Neuron (in vitro differentiated cells): ENCODE measurements at regions not wholly inside any gene's neighbourhood (a gene's known extent, or its start where the extent isn't known, plus 50 kb on each side); places are given as distances from the start of the nearest gene placed in this dataset.

Source experiments
- H2AFZ ChIP-seq: one replicate; pipeline ENCODE4 v1.6.1; 2013; ENCODE audit warnings: low read depth, mild to moderate bottlenecking, inconsistent platforms, low read length, moderate library complexity
- H3K27me3 ChIP-seq: one replicate; pipeline ENCODE4 v1.6.1; 2013; ENCODE audit warnings: low read length; ENCODE audit not compliant: insufficient read depth
- H3K36me3 ChIP-seq: one replicate; pipeline ENCODE4 v1.6.1; 2013; ENCODE audit warnings: low read length; ENCODE audit not compliant: insufficient read depth
- H3K4me1 ChIP-seq: one replicate; pipeline ENCODE4 v1.6.1; 2013; ENCODE audit warnings: low read length; ENCODE audit not compliant: insufficient read depth
- H3K4me3 ChIP-seq: 2 replicates; pipeline ENCODE4 v1.5.1; 2013; ENCODE audit warnings: mild to moderate bottlenecking, low read length, moderate library complexity
- H3K9me3 ChIP-seq: one replicate; pipeline ENCODE4 v1.6.1; 2013; ENCODE audit warnings: low read length

DNA sequence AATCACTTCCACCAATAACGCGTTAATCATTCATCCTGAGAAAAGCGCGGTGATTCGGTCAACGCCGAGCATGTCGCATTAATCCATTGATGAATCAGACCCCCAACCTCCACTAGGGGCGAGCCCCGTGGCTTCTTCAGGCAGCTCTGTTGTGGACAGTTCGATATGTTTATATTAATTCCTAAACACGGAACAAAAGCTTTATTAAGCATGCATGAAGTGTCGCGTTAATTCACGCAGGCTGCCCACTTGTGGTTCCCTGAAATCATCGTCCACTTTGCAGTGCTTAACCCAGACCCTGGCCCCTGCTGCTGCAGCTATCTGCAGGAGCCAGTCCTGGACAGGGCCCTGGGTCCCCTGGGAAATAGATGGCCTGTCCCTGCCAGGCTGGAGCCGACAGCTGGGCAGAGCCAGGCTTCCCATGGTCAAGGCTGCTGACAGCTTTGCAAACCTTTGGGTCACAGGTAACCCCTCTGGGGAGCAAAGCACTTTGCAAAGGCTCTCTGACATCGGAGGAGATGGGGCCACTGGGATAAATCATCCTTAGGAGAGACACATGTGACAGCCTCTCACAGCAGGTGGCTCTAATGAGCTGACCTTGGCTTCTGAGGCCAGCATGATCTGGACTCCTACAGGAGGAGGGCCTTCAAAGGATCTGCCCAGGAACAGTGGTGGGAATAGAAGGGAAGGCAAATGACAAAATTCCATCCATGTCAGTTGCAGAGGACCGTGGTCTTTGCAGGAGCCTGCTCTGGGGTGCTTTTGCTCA, 137.0 kb upstream of the AJAP1 start:
- Histone ChIP-seq H3K9me3 (no peaks in the 10 kb centered on the region), H3K4me1 (no peaks in the 10 kb centered on the region), H2AFZ (no peak overlapping the region), H3K36me3 (no peaks in the 10 kb centered on the region), H3K27me3 (no peaks in the 10 kb centered on the region), H3K4me3 (no peak overlapping the region)

DNA sequence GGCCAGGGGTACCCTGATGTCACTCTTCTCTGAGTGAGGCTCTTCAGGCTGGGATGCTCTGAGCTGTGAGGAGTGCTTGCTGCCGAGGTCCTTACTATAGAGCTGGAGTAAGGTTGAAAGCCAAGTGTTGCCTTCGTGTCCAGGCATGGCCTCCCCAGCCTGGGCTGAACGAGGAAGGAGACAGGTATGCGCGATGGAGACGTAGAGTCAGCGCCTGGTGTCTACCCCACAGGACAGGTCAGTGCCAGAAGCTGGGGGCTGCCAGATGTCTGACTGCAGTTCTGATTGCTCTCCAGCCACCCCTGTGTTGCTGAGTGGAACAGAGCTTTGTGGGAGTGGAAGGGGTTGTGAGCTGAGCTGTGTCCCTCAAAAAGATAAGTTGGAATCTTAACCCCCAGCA, 135.8 kb upstream of the AJAP1 start:
- no peaks in the 10 kb centered on the region for H3K4me1 ChIP-seq
- H3K27me3 ChIP-seq: no peaks in the 10 kb centered on the region
- no peaks in the 10 kb centered on the region for H3K9me3 ChIP-seq
- no peaks in the 10 kb centered on the region for H3K36me3 ChIP-seq
- H2AFZ ChIP-seq: no peak overlapping the region
- no peak overlapping the region for H3K4me3 ChIP-seq

DNA sequence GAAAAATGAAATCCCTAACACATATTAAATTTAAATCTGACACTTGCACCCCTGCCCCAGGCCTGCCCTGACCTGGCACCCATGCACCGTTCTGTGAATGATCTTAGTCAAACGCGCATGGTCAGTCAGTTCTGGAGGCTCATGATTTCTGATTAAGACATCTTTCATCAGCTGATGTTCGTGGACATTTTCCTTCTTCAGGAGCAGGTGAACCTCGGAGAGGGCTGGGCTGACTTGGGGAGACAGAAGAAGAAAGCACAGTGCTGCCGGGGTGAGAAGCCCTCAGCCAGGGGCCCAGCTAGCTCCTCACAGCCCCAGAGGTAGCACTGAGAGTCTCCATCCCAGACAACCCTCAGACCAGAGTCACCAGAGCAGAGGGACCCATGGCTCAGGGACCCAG, 134.5 kb upstream of the AJAP1 start:
- Histone ChIP-seq H3K9me3 (no peaks in the 10 kb centered on the region), H3K4me1 (no peaks in the 10 kb centered on the region), H3K36me3 (no peaks in the 10 kb centered on the region), H2AFZ (no peak overlapping the region), H3K27me3 (no peaks in the 10 kb centered on the region), H3K4me3 (no peak overlapping the region)

DNA sequence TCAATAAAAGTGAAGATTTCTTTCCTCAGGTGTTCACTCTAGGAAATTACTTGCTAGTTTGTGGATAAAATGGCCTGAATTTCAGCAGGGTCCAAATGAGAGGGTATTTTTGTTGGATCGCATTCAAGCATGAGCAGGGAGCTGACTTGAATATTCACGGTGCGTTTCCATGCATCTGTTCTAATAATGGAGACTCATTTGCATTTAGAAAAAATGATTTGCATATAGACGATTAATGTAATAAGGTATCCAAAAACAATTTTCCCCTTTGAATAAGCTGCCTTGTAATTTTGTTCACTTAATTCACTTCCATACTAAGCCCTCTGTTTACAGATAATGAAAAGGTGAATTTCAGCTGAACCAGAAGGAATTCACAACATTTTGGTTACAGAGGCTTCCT, 130.9 kb upstream of the AJAP1 start:
- Histone ChIP-seq H3K27me3 (no peaks in the 10 kb centered on the region), H2AFZ (no peak overlapping the region), H3K4me1 (no peaks in the 10 kb centered on the region), H3K36me3 (no peaks in the 10 kb centered on the region), H3K9me3 (no peaks in the 10 kb centered on the region), H3K4me3 (no peak overlapping the region)

DNA sequence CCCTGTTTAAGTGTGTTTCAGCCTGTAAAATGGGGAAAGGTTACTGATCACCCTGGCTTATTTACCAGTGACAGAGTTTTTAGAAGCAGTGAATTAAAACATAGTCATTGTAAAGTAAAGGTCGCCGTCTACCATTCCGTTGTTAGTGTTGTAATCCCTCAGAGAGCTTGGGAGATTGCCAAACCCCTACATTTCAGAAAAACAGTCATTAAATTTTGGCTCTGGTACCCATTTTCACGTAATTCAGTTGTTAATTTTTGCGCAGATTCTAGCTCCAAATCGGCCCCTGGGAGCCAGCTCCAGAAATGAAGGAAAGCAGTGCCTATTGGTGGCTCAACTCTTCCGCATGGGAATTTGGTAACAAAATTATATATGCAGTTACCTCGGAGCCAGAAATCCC, 127.7 kb upstream of the AJAP1 start:
- Histone ChIP-seq H3K4me1 (no peaks in the 10 kb centered on the region), H3K4me3 (no peak overlapping the region), H3K9me3 (no peaks in the 10 kb centered on the region), H2AFZ (no peak overlapping the region), H3K36me3 (no peaks in the 10 kb centered on the region), H3K27me3 (no peaks in the 10 kb centered on the region)

DNA sequence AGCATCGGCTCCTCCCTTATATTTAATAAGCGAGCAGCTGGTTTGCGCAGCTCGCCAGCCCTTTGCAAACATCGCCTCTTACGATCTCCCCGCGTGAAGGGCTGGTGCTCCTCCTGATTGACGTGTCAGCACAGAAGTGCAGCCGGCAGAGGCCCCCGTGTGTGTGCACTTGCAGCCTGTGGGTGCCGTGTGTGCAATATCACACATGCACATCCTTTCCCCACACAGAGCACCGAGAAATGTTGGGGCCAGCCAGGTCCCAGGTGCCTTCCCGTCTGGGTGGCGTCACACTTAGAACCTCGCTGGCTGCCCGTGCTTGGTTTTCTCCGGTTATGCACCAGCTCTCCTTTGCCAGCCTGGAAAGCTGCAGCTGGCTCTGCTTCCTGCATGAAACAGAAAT, 126.6 kb upstream of the AJAP1 start:
- no peaks in the 10 kb centered on the region for H3K27me3 ChIP-seq
- no peaks in the 10 kb centered on the region for H3K36me3 ChIP-seq
- H3K4me1 ChIP-seq: no peaks in the 10 kb centered on the region
- no peak overlapping the region for H3K4me3 ChIP-seq
- H2AFZ ChIP-seq: no peak overlapping the region
- no peaks in the 10 kb centered on the region for H3K9me3 ChIP-seq

DNA sequence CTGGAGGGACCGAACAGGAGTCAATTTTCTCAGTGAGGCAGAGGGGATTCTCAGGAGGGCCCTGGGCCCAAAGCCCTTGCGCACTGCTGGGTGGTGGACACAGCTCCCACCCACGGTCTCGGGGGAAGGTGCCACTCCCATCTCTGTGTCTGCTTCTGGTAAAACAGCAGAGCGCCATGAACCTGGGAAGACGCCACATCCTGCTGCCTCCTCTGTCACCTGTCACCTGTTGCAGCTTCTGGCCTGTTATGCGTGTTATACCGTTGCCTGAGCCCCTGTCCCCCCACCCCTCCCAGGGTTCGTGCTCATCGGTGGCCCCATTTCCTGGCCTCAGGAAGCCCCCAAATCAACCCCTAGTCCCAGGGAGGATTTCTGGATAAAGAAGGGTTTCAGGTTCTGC, 125.8 kb upstream of the AJAP1 start:
- no peaks in the 10 kb centered on the region for H3K4me1 ChIP-seq
- H2AFZ ChIP-seq: no peak overlapping the region
- no peaks in the 10 kb centered on the region for H3K36me3 ChIP-seq

DNA sequence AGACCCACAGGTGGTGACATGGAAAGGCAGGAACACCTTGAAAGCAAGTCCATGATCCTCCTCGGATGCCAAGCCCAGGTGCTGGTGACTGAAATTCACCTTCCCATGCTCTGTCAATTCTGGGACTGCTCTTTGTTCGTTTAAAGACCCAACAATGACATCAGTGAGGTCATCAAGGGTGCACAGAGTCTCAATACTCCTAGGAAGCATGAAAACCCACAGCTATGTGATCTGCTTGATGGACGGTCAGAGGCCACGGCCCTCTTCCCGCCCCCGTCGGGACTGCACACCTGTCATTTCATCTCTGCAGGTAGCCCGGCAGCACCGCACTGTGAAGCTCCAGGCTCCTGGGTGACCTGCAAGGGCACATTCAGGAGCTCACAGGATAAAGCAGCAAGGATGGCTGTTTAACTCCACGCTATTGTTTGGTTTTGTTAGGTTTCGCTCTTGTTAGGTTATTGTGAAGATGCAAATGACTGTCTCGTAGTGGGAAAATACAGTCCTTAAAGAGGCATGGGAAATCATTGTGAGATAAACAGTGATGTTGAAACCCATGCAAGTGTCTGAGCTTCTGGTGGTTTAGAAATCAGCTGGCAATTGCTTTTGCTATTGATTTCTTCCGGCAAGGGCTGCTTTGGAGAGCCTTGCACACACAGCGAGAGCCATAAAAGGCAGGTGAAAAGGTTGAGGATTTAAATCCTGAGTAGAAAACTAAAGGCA, 124.8 kb upstream of the AJAP1 start:
- Histone ChIP-seq H3K4me3 (no peak overlapping the region), H3K27me3 (no peaks in the 10 kb centered on the region), H3K9me3 (no peaks in the 10 kb centered on the region), H3K4me1 (no peaks in the 10 kb centered on the region), H3K36me3 (no peaks in the 10 kb centered on the region), H2AFZ (no peak overlapping the region)

More for the DNA sequence above, 125.8 kb upstream of the AJAP1 start:
- Histone ChIP-seq H3K4me3 (no peak overlapping the region), H3K9me3 (no peaks in the 10 kb centered on the region), H3K27me3 (no peaks in the 10 kb centered on the region)

DNA sequence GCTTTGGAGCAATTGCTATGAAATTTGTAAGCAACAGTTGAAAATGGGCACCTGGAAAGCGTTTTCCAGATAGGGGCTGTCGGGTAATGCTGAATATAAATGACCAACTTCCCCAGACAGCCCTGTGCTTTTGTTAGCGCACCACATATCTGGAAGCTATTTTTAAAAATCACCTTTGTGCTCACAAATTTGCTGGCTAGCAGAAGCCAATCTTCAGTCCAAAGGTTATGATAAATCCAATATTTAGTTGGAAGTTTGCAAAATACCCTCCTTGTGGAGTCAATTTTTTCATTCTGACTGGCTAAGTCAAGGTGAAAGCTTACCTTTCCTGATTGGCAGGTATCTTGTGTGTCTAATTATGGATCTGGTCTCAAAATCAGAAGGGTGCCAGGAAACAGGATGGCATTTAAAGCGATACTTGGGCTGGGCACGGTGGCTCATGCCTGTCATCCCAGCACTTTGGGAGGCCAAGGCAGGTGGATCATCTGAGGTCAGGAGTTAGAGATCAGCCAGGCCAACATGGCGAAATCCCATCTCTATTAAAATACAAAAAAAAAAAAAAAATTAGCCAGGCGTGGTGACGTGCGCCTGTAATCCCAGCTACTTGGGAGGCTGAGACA, 124.1 kb upstream of the AJAP1 start:
- H3K9me3 ChIP-seq: no peaks in the 10 kb centered on the region
- H3K4me1 ChIP-seq: no peaks in the 10 kb centered on the region
- no peak overlapping the region for H3K4me3 ChIP-seq
- no peak overlapping the region for H2AFZ ChIP-seq
- H3K36me3 ChIP-seq: no peaks in the 10 kb centered on the region
- no peaks in the 10 kb centered on the region for H3K27me3 ChIP-seq

DNA sequence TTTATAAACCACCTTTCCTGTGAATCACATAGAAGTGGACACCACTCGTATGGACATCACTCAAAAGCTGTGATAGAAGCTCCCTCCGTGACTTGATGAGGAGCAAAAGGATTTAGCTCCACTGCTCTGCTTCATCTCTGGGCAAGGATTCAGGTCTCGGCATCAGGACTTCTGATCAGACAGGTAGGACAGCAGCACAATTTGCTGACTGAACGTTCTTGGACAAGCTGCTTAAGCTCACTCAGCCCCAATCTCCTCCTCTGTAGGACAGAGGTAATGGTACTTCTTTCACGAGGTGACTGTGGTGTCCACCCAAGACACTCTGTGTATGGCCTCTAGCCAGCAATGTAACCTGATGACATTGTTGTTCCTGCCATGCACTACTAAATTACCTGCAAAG, 122.6 kb upstream of the AJAP1 start:
- H2AFZ ChIP-seq: no peak overlapping the region
- no peaks in the 10 kb centered on the region for H3K9me3 ChIP-seq

DNA sequence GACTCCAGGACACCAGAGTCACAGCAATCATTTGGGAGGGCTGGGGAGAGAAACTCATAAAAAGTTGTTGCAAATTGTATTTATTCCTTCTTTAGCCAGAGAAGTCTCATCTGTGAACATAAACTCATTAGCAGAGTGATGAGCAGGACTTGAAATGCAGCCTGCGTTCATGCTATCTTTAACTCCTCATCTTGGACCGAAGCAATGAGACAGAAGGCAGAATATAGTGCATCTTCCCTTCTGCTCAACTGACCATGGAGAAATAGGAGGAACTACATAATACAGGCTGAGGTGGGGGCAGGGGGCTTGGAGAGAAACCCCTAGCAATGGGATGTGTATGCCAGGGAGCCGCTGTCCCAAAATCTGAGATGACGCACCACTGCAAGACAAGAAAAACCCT, 121.8 kb upstream of the AJAP1 start:
- H3K4me3 ChIP-seq: no peak overlapping the region
- H3K9me3 ChIP-seq: no peaks in the 10 kb centered on the region
- no peaks in the 10 kb centered on the region for H3K36me3 ChIP-seq
- no peaks in the 10 kb centered on the region for H3K4me1 ChIP-seq
- H2AFZ ChIP-seq: no peak overlapping the region
- H3K27me3 ChIP-seq: no peaks in the 10 kb centered on the region

More for the DNA sequence above, 122.6 kb upstream of the AJAP1 start:
- Histone ChIP-seq H3K36me3 (no peaks in the 10 kb centered on the region), H3K4me3 (no peak overlapping the region), H3K4me1 (no peaks in the 10 kb centered on the region), H3K27me3 (no peaks in the 10 kb centered on the region)

DNA sequence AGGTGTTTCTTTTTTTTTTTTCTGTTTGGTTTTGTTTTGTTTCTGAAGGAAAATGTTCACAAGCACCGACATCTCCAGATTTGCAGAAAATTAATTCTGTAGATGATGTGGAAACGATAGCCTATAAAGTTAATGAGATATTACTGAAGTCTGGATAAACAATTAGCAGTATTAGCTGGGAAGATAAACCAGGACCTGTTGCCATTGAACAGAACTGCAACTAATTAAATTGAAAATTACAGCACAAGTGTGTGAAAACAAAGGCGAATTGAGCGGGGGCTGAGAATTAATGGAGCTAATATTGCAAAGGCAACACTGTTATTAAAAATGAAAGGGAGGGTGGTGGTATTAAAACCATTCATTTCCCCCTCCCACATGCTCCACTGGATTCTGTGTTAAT, 107.5 kb upstream of the AJAP1 start:
- no peaks in the 10 kb centered on the region for H3K9me3 ChIP-seq
- H3K4me3 ChIP-seq: no peak overlapping the region
- no peaks in the 10 kb centered on the region for H3K36me3 ChIP-seq
- no peaks in the 10 kb centered on the region for H3K4me1 ChIP-seq
- no peaks in the 10 kb centered on the region for H3K27me3 ChIP-seq
- no peak overlapping the region for H2AFZ ChIP-seq

DNA sequence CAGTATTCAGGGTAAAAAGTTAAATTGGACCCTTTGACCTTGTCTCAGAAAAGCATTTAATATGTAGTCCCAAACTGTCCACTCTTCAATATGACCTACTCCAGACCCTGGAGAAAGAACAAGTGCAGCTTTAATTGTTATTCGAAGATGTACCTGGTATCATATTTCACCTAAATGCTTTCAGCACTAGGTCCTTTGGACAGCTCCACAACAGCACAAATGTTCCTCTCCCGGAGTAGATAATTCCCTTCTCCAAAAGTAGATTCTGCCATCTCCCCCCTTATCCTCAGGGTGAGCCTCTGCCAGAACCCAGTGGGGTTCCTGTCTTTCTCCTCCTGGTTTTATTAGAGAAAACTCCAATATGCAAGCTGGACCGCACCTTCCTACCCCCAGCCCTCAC, 104.5 kb upstream of the AJAP1 start:
- no peak overlapping the region for H2AFZ ChIP-seq
- H3K27me3 ChIP-seq: no peaks in the 10 kb centered on the region
- H3K4me3 ChIP-seq: no peak overlapping the region
- H3K36me3 ChIP-seq: no peaks in the 10 kb centered on the region
- no peaks in the 10 kb centered on the region for H3K4me1 ChIP-seq
- no peaks in the 10 kb centered on the region for H3K9me3 ChIP-seq
